Fibroblast of the aortic adventitia (primary cell): ENCODE measurements at regions not wholly inside any gene's neighbourhood (a gene's known extent, or its start where the extent isn't known, plus 50 kb on each side); places are given as distances from the start of the nearest gene placed in this dataset.
"Not testable (repeated sequence)": the region's sequence is repeated elsewhere in the genome, so short reads cannot be mapped to it uniquely, and the experiment has no call there.

ENCODE experiments used
- DNase-seq: peaks from one replicate; pipeline ENCODE4 v3.0.0-alpha.2; 2010; ENCODE audit warnings: low read depth
- H3K4me3 ChIP-seq: 2 replicates; pipeline ENCODE4 v1.5.1; 2011; ENCODE audit warnings: low read depth, mild to moderate bottlenecking, control low read depth, low read length, moderate library complexity
- TF ChIP-seq, protein P1 (sequence below): IDR thresholded peaks from 2 replicates; pipeline ENCODE4 v1.5.1; 2011; ENCODE audit warnings: mild to moderate bottlenecking, low read length, control low read depth, inconsistent platforms; ENCODE audit not compliant: insufficient read depth

DNA sequence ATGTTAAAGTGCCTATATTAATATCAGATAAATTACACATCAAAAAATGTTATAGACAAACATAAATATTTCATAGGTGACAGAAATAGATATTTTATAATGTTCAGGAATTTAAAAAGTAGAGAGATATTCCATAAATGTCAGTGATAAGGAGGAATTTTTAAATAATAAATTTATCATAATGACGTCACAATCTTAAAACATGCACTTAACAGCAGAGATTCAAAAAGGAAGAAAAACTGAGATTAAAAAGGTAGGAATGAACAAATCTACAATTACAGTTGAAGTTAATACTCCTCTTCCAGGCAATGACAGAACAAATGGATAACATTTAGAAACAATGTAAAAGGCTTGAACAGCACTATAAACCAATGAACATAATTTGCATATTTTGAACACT is 345.4 kb upstream of the NOX3 start:
- H3K4me3 ChIP-seq = no peak overlapping the region
- TF ChIP-seq, protein P1, sequence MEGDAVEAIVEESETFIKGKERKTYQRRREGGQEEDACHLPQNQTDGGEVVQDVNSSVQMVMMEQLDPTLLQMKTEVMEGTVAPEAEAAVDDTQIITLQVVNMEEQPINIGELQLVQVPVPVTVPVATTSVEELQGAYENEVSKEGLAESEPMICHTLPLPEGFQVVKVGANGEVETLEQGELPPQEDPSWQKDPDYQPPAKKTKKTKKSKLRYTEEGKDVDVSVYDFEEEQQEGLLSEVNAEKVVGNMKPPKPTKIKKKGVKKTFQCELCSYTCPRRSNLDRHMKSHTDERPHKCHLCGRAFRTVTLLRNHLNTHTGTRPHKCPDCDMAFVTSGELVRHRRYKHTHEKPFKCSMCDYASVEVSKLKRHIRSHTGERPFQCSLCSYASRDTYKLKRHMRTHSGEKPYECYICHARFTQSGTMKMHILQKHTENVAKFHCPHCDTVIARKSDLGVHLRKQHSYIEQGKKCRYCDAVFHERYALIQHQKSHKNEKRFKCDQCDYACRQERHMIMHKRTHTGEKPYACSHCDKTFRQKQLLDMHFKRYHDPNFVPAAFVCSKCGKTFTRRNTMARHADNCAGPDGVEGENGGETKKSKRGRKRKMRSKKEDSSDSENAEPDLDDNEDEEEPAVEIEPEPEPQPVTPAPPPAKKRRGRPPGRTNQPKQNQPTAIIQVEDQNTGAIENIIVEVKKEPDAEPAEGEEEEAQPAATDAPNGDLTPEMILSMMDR = no peak
- no peak for DNase-seq

DNA sequence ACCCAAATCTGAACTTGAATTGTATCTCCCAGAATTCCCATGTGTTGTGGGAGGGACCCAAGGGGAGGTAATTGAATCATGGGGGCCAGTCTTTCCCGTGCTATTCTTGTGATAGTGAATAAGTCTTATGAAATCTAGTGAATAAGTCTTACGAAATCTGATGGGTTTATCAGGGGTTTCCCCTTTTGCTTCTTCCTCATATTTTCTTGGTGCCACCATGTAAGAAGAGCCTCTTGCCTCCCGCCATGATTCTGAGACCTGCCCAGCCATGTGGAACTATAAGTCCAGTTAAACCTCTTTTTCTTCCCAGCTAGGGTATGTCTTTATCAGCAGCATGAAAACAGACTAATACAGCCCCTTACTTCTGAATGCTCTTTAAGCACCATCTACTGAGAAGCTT is 343.2 kb upstream of the NOX3 start:
- DNase-seq, H3K4me3 ChIP-seq: not testable (repeated sequence)

DNA sequence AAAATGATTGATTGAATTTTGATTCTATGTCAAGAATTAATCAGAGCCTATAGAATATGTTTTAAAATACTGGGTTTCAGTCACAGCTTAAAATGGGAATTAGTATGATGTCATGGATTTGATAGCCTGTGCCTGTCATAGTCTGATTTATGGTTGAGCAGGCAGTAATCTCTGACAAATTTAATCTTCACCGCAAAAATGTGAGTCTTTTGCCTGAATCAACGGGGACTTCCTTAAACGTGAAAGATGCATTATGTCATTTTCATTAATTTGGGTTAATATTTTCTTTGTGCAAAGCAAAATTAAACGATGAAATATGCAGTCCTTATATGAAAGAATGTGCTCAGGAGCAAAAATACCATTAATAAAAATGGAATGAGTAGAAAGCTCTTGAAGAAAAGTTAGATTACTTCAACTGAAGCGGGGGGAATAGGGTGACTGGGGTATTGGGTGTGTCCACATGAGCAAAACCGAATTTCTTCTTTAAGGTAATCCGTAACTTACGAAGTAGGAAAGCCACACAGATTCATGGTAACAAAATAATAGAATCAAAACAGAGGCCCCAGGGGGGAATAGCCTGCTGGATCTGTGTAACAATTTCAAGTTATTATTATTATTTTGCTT is 339.6 kb upstream of the NOX3 start:
- peak; percentile 67 for DNase-seq
- no peak overlapping the region for H3K4me3 ChIP-seq
- TF ChIP-seq, protein P1 = no peak

DNA sequence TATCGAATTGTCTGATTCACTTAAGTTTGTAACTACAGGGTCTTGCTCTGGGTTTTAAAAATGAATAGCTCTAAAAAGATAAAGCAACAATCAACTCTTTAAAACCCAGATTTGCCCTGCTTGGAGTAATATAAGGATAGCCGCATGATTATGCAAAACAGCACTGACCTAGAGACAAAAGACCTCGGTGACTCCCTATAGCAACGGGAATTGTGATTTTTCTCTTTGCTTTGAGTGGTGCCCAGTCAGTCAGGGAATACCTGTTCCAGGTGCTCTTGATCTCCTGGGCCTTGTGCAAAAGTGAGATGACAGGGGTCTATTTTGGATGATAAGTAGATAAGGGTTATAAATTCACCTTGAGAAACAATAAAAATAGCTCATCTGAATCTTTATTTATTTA is 336.3 kb upstream of the NOX3 start:
- H3K4me3 ChIP-seq = no peak overlapping the region
- TF ChIP-seq, protein P1 = no peak
- no peak for DNase-seq

DNA sequence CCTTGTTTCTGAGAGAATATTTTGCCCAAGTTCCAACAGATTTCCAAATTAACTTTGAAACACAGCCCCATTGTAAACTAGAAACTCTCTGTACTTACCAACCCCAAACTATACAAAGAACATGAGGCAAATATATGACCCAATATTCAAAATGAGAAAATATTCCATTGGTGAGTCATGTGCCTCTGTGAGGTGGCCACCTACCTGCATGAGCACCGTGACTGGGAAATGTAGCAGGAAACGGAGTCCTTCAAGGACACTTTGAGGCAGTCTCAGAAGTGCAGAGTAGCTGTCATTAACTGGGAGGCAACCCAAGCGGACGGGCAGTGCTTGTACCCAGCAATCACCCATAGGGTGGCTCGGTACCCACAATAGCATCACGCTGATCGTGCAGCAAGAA is 335.5 kb upstream of the NOX3 start:
- no peak overlapping the region for H3K4me3 ChIP-seq
- TF ChIP-seq, protein P1 = no peak
- DNase-seq = no peak

DNA sequence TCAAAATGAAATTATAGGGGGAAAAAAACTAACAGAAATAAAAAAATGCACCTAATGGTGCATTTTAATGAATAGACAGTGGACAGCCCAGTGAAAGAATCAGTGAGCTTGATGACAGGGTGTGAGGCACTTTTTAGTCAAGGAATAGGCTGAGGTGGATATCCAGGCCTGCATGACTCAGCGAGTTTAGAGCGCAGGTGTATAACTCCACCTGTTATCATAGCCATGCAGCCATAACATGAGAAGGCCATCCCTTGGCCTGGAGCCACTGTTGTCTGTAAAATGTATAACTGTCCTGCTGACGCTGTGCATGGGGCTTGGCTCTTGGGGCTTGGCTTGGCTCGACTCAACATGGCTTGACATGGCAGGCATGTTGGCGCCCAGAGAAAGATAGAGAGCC is 331.5 kb upstream of the NOX3 start:
- TF ChIP-seq, protein P1 = no peak
- DNase-seq = no peak
- no peak overlapping the region for H3K4me3 ChIP-seq

GRCh38 chr6:155786528-155786927 is 330.9 kb upstream of the NOX3 start:
- no peak for DNase-seq
- no peak overlapping the region for H3K4me3 ChIP-seq
- TF ChIP-seq, protein P1 = no peak
